Head of caudate nucleus (tissue), 42 donors: ENCODE measurements at regions not wholly inside any gene's neighbourhood (a gene's known extent, or its start where the extent isn't known, plus 50 kb on each side); places are given as distances from the start of the nearest gene placed in this dataset.
"Not testable (repeated sequence)": the region's sequence is repeated elsewhere in the genome, so short reads cannot be mapped to it uniquely, and the experiment has no call there.

Source experiments
- DNase-seq, 42 donors: peaks; one replicate each; pipeline versions ENCODE4 v3.0.0 to v3.0.0-alpha.2; 2020 to 2021; ENCODE audit warnings: mixed read lengths in 7 of 42
- intact Hi-C: fragments of 100-400 bp; cut with DNase I; formaldehyde crosslinking; loops from one replicate; pipeline ENCODE4 v1.15.0; 2022

DNA sequence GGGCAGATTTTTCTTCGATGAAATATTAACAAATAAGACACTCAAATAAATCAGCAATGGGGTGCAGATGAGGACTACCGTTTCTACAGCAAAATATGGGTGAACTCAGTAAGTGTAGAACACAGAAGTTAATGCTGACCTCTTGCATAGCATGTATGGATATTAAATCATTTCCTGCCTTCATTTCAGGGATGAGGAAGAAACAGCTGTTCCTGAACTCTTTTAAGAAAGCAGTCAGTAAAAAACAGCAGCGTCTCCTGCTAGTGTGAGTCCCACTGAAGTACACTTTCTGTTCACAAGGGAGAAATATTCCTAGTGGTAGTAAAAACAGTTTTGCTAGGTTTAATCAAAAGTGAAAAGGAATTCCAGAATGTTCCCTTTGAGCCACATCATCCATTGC, 379.0 kb downstream of the ZEB2 start:
- no peak for DNase-seq
- intact Hi-C loops, result no loop called here

DNA sequence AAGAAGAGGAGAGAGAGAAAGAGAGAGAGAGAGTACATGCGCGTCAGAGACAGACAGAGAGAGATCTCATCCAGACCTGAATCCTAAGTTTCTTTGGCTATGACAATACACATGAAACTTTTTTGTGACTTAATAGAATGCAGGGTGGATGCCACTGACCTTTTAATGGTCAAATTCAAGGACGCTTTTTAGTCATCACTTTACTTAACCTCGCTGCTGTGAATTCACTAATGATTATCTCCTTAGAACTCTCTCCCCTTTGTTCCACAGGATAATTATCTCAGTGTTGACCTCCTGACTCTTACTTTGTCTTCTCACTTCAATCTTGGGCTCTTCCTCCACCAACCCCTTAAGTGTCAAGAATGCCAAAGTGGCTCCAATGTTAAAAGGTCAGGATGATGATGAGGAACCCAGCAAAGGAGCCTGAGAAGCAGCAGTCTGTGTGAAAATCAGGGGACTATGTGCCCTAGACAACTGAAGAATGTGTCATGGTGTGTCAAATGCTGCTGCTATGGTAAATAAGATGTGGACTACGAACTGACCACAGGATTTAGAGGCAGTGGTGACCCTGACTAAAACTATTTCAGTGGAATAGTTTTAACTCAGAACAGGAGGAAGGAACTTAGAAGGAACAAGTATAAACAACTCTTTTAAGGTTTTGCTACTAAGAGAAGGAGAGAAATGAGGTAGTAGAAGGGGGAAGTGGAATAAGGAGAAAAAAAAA, 382.1 kb downstream of the ZEB2 start:
- intact Hi-C loops, result no loop called here
- DNase-seq, result peak in 1 of 42 donors; percentile 4

DNA sequence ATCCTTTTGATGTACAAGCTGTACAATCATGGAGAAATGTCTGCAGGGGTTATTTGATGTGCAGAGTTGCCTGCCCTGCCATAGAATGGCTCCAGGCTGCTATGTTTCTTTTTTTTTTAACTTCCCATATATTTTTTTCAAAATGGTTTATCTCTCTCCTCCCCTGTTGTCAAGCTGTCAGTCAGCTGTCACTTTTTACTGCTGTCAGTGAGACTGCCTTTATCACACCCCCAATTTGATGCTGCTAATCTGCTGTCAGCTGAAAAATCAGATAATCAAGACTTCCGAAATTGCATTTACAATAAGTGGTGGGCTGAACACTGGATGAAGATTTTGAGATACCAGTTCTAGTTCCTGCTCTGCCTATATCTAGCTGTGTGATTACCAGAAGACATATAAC, 382.6 kb downstream of the ZEB2 start:
- intact Hi-C loops, result no loop called here
- DNase-seq, result no peak

DNA sequence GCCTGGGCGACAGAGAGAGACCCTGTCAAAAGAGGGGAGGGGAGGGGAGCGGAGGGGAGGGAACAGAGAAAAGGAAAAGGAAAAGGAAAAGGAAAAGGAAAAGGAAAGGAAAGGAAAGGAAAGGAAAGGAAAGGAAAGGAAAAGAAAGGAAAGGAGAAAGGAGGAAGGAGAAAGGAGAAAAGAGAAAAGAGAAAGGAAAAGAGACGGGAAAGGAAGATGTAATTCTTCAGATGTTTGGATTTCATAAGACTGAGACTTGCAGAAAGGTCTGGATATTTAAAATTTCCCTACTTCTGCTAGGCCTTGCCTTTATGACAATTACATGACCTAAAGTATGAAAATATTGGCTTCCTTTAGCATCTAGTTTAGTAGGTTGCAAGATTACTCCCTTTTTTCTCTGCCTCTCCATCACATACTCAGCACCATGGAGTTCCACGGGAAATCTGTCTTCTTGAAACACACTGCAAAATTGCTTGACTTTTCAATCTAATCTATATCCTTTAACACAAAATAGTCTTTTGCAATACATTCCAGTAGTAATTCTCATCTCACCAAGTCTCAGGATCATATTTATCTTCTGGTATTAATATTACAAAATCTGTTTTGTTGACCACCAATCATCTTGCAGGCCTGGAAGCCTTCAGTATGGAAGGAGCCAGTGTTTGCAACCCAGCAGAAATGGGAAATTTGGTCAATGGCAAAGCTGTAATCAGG, 383.5 kb downstream of the ZEB2 start:
- no peak for DNase-seq
- intact Hi-C loops, result no loop called here

DNA sequence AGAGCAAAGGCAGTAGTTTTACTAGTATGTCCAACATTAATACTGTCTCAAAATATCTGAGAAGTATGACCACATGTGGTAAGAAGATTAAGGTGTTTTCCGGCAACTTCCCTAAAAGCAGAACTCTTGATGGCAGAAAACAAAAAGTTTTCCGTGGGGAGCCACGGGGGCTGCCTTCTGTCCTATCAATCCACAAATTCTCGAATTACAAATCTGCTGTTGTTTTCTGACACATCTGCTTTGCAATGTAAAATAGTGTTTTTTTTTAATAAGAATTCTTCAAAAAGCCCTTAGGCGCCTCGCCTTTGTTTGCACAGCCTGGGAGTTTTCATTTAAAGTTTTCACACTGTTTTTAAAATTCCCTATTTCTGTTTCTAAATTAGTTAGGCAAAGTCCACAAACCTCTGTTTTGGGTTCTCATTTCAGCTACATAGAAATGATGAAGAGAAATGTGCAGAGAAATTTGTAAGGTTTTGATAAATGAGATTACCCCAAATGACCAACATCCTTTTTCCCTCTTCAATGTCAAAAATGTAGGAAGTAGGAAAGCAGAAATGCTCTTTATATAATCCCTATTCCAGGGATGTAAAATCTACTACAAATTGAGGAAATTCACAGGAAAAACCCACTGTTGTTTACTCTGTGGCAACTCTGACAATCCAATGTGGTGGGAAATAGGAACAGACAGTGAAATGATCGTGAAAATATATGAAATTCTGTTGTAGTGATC, 385.8 kb downstream of the ZEB2 start:
- DNase-seq, result peak in 1 of 42 donors; percentile 27
- intact Hi-C loops, result no loop called here

DNA sequence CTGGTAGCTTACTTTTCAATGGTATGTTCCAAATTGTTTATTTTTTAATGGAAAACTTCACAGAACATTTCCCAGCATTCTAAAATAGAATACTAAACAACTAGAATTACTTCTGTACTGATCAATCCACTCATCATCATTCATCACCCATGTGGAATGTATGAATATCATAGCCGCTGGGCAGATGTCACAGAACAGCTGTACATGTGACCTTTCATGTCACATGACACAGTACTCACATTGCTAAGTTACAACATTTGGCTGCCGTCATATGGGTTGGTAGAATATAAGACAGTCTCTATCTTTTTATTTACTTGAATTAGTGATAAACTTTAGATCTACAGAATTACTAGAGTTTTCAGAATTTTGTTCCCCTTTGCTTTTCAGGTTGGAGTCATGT, 387.6 kb downstream of the ZEB2 start:
- no peak for DNase-seq
- intact Hi-C loops, result no loop called here

DNA sequence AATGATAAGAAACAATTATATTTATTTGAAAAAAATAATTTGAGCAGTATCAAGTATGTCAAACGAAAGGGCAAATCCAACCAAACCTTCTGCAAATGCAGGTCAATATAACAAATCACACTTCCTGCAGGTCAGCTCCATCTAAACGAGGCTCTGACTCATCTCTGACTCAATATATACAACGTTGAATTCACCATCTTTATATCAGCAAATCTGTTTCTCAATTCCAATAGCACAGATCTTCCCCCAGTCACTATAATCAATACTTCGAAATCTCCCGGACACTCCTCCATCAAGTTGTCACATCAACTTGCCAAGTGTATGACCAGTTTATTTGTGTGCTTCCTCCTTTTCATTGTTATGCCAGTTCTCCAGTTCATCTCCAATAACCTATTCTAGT, 388.9 kb downstream of the ZEB2 start:
- no peak for DNase-seq
- intact Hi-C loops, result no loop called here

DNA sequence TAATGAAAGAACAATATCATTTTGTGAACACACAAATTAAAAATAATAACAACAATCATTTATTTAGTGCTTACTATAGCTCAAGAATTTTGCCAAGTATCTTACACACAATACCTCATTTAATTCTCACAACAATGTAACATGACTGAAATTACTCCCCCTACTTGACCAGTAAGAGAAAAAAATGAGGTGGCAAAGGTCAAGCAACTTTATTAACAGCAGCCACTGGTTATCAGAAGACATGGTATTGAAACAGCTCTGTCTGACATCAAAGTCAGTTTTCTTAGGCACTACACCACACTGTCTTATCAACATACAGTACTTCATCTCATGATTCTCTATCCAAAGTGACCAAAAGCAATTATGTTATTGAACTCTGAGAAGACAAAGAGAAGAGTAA, 389.4 kb downstream of the ZEB2 start:
- intact Hi-C loops, result no loop called here
- DNase-seq, result no peak

DNA sequence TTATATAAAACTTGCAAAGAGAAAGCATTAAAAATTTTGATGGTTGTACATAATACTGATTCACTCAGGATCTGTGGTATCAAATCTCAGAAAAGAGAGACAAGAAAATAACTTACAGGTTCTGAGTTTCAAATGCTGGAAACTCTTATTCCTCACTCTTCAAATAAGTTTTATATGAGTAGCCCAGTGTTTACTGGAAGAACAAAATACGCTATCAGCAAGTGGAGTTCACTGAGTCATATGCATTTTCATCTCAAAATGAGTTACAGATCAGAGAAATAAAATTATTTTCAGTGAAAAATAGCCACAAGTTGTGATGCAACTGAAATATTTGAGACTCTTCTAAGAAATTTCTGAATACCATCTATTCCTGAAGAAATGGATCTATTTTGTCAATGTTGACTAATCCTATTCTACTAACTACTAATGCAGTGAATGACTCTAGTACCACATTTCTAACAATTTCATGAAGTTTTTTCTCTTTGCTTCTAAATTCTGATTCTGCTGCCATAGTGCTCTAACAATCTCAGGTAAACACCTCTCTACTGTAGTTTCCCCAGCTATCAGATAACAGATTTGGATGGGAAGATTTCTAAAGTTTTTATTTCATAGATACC, 391.7 kb downstream of the ZEB2 start:
- intact Hi-C loops, result no loop called here
- no peak for DNase-seq

DNA sequence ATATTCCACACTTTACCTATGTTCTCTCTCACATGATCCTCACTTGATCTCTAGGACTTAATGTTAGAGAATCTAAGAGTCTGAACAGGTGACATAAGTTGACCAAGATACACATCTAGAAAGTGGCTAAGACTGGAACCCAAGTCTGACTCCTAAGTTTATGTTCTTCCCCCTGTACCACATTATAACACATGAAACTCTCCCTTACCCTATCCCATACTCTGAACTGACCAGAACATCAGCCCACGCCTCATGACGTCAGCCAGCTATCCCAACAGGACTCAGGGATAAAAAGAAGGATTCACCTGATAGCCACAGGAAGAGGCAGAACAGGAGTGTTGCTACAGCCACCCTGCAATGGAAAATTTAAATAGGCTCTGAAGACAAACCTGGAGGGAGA, 392.2 kb downstream of the ZEB2 start:
- DNase-seq, result no peak
- intact Hi-C loops, result no loop called here

DNA sequence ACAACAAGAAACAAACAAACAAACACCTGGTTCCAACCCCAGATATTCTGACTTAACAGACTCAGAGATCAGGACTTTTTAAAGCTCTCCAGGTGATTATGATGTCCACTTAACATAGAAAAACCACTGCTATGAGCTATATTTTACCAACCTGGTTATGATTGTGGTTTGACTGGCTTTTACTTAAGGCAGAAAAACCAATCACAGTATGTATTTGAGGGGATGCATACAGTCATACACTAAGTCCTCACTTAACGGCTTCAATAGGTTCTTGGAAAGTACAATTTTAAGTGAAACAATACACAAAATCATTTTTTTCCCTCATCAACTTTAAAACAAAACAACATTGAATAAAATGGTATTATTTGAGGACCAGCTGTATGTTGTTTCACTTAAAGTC, 393.6 kb downstream of the ZEB2 start:
- intact Hi-C loops, result no loop called here
- no peak for DNase-seq

DNA sequence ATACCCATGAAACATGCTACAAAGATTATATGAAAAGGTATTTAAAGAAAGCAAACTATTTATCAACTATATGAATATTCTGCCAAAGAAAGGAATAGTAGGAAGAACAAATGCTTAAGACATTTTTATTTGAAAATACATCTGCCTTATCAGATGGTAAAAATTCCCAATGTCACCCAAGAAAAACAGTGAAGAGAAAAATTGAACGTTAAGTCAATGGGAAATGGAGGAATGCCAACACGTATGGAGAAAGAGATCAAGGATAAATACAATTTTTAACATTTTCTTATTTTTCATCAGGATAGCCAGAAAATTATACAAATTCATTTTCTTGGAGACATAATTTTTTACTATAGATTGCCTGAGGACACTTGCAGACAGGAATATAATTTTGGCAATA, 394.2 kb downstream of the ZEB2 start:
- DNase-seq, result no peak
- intact Hi-C loops, result no loop called here

DNA sequence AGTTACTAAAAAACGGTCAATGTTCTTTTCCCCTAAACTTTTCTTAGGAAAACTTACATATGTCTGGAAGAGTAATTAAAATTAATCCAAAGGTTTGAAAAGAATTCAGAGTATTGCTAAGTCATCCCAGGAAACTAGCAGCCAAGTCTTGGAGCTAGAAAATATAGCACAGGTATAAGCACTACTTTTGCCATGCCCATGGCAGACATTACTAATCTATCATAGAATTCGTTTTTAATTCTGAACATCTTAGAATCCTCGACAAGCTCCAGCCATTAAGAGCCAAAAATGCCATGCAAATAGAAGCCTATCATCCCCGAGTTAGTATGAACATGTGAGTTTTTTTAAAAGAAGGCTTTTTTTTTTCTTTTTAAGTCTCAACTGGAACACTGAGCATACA, 395.0 kb downstream of the ZEB2 start:
- no peak for DNase-seq
- intact Hi-C loops, result no loop called here

DNA sequence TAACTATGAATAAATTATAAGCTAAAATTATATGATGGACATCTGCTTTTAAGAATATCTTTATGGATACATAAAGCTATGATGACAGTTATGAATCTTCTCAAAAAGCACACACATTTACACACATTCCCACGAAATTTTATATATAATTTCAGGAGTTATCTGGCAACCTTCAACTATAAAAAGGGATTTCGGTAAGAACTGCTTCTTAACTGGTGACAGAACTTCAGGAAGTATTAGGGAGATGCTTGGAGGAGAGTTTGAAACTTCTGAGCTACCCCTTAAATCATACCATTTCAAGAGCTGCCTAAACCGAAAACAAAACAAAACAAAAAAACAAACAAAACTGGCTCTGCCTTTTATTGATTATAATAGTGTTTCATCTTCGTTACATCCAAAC, 399.4 kb downstream of the ZEB2 start:
- DNase-seq, result no peak
- intact Hi-C loops, result no loop called here

DNA sequence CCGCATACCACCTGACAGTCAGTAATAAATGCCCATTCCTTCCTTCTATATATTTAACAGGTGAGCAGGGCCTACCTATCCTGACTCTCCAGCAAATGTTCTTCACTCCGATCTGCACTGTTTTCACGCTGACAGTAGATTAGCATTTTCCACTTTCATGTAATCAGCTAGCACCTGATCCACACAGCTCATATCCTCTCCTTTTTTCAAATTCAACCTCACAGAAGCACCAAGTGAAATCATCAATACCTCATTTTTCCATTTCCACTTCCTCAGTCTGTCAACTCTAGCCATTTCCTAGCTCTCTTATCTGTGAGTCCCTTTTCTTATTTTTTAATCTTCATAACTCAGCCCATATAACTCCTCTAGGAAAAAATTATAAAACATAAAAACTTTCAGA, 402.8 kb downstream of the ZEB2 start:
- no peak for DNase-seq
- intact Hi-C loops, result no loop called here

DNA sequence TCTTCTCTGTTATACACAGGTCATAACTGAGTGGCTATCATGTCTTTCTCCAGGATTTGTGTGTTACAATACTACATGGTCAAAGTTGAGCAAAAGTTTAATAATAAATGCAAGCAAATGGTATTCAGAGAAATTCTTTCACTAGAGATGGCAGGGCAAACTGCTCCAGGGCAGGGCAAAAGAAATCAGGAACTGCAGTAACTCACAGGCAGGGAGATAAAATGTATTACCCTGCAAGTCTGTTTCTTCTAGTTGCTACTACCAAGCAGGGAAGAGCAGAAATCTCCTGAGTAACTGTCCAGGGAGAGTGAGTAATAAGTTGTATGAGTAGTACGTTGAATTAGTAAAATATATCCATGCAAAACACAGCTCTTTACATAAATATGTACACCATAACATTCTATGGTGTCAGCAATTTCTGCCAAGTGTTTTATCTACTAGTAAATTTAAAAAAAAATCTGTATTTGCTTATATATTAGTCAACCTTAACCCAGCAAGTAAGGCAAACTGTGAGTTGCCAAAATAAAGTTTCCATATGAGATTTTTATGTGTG, 404.1 kb downstream of the ZEB2 start:
- intact Hi-C loops, result no loop called here
- DNase-seq, result no peak

DNA sequence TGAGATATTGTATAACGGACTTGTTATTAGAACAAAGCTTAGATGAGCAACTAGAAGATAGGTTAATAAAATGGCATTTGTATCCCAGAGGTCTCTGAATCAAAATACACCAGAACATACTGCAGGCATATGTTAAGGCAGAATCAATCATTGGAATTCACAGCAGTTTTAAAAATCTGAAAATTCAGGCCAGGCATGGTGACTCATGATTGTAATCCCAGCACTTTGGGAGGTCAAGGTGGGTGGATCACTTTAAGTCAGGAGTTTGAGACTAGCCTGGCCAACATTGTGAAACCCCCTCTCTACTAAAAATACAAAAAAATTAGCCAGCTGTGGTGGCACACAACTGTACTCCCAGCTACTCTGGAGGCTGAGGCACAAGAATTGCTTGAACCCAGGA, 405.2 kb downstream of the ZEB2 start:
- intact Hi-C loops, result no loop called here
- DNase-seq, result no peak

DNA sequence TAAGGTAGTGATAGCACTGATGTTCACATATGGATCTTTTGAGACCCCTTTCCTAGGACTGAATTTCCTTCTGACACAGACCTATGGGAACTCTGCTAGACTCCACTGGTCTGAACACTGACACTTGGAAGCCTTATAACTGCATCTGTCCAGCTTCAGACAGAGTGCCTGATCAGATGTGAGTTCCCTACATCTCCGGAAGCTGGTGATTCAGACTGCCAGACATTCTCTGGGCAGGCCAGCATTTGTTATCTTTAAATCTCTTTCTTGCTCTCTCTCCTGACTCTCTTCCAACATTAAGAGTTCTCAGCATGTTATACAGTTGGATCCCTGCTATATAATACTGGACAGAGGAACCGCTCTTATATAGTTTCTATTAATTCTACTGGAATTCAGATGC, 408.5 kb downstream of the ZEB2 start:
- intact Hi-C loops, result no loop called here
- no peak for DNase-seq

DNA sequence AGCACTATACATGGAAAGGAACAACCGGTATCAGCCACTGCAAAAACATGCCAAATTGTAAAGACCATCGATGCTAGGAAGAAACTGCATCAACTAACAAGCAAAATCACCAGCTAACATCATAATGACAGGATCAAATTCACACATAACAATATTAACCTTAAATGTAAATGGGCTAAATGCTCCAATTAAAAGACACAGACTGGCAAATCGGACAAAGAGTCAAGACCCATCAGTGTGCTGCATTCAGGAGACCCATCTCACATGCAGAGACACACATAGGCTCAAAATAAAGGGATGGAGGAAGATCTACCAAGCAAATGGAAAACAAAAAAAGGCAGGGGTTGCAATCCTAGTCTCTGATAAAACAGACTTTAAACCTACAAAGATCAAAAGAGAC, 413.8 kb downstream of the ZEB2 start:
- intact Hi-C loops, DNase-seq: not testable (repeated sequence)

DNA sequence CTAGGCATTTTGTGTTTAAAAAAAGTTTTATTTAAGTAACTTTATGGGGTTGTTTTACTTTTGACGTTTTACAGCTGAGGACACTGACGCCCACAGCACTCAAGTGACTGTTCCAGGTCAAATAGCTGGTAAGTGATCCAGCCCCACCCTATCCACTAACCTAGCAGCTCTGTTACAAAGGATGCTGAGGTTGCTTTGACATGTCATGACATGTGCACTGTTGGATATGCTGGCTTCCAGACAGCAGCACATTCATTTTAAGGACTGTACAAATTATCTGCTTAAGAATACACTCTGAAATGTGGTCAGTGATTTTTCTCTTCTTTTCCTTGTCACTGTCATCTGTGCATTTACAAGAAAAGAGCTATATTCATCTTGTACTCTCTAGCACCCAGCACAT, 417.5 kb downstream of the ZEB2 start:
- intact Hi-C loops, result no loop called here

More for the DNA sequence above, 417.5 kb downstream of the ZEB2 start:
- DNase-seq, result no peak
